Ishikawa (cell line): ENCODE measurements at regions not wholly inside any gene's neighbourhood (a gene's known extent, or its start where the extent isn't known, plus 50 kb on each side); places are given as distances from the start of the nearest gene placed in this dataset.

Experiments used
- CEBPB ChIP-seq: IDR thresholded peaks from 2 replicates; pipeline ENCODE4 v1.6.1; 2012
- CREB1 ChIP-seq: IDR thresholded peaks from 2 replicates; pipeline ENCODE4 v1.6.1; 2012; ENCODE audit warnings: low read depth
- EGR1 ChIP-seq: IDR thresholded peaks from 2 replicates; pipeline ENCODE4 v1.6.1; 2012
- EP300 ChIP-seq: IDR thresholded peaks from 2 replicates; pipeline ENCODE4 v1.6.1; 2012; ENCODE audit warnings: borderline replicate concordance
- FOXM1 ChIP-seq: IDR thresholded peaks from 2 replicates; pipeline ENCODE4 v1.6.1; 2012; ENCODE audit warnings: low read depth, borderline replicate concordance
- NFIC ChIP-seq: IDR thresholded peaks from 2 replicates; pipeline ENCODE4 v1.6.1; 2012
- RAD21 ChIP-seq: IDR thresholded peaks from 2 replicates; pipeline ENCODE4 v1.6.1; 2012; ENCODE audit warnings: low read depth
- TAF1 ChIP-seq: IDR thresholded peaks from 2 replicates; pipeline ENCODE4 v1.6.1; 2012; ENCODE audit warnings: low read depth, mild to moderate bottlenecking
- TCF12 ChIP-seq: IDR thresholded peaks from 2 replicates; pipeline ENCODE4 v1.6.1; 2012; ENCODE audit warnings: low read depth
- TEAD4 ChIP-seq: IDR thresholded peaks from 2 replicates; pipeline ENCODE4 v1.6.1; 2012
- YY1 ChIP-seq: IDR thresholded peaks from 2 replicates; pipeline ENCODE4 v1.6.1; 2012; ENCODE audit warnings: low read depth
- ZBTB7A ChIP-seq: IDR thresholded peaks from 2 replicates; pipeline ENCODE4 v1.6.1; 2012; ENCODE audit warnings: low read depth
- TF ChIP-seq, protein P1 (sequence below): IDR thresholded peaks from 2 replicates; pipeline ENCODE4 v1.6.1; 2012; ENCODE audit warnings: low read depth, mild to moderate bottlenecking
- TF ChIP-seq, protein P2 (sequence below): IDR thresholded peaks from 2 replicates; pipeline ENCODE4 v1.6.1; 2012
- TF ChIP-seq, protein P3 (sequence below): IDR thresholded peaks from 2 replicates; pipeline ENCODE4 v1.6.1; 2012

DNA sequence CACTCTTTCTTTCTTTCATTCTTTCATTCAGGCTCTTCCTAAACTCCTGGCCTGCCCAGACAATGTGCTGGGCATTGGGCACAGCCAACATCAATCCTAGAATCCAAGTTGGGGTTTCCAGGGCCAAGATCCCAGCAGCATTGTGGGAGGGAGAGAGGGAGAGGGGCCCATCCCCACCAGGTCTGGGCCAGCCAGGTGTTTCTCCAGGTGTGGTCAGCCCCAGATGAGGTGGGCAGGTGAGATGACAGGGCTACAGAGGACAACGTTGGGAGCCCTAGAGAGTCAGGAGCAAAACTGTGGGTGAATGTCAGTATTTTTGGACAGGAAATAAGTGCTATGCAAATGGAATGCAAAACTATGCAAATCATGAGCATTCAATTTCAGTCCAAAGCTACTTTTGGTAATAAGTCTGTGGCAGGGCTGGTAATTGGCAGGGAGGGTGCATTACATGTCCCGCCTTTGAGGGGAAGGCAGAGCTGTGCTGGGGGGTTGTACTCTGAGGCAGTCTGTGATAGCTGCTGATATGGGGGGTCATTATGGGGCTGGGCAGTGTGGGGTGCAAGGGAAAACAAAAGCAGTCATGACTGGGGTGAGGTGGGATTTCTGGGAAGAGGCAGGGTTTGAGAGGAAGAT, 139.9 kb upstream of the IGSF21 start:
- TF ChIP-seq CEBPB (no peak), CREB1 (no peak), NFIC (no peak), EP300 (no peak), TEAD4 (no peak), EGR1 (no peak), FOXM1 (no peak), ZBTB7A (no peak)
- TF ChIP-seq, protein P1, sequence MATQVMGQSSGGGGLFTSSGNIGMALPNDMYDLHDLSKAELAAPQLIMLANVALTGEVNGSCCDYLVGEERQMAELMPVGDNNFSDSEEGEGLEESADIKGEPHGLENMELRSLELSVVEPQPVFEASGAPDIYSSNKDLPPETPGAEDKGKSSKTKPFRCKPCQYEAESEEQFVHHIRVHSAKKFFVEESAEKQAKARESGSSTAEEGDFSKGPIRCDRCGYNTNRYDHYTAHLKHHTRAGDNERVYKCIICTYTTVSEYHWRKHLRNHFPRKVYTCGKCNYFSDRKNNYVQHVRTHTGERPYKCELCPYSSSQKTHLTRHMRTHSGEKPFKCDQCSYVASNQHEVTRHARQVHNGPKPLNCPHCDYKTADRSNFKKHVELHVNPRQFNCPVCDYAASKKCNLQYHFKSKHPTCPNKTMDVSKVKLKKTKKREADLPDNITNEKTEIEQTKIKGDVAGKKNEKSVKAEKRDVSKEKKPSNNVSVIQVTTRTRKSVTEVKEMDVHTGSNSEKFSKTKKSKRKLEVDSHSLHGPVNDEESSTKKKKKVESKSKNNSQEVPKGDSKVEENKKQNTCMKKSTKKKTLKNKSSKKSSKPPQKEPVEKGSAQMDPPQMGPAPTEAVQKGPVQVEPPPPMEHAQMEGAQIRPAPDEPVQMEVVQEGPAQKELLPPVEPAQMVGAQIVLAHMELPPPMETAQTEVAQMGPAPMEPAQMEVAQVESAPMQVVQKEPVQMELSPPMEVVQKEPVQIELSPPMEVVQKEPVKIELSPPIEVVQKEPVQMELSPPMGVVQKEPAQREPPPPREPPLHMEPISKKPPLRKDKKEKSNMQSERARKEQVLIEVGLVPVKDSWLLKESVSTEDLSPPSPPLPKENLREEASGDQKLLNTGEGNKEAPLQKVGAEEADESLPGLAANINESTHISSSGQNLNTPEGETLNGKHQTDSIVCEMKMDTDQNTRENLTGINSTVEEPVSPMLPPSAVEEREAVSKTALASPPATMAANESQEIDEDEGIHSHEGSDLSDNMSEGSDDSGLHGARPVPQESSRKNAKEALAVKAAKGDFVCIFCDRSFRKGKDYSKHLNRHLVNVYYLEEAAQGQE = no peak
- TF ChIP-seq, protein P2, sequence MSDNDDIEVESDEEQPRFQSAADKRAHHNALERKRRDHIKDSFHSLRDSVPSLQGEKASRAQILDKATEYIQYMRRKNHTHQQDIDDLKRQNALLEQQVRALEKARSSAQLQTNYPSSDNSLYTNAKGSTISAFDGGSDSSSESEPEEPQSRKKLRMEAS = no peak

DNA sequence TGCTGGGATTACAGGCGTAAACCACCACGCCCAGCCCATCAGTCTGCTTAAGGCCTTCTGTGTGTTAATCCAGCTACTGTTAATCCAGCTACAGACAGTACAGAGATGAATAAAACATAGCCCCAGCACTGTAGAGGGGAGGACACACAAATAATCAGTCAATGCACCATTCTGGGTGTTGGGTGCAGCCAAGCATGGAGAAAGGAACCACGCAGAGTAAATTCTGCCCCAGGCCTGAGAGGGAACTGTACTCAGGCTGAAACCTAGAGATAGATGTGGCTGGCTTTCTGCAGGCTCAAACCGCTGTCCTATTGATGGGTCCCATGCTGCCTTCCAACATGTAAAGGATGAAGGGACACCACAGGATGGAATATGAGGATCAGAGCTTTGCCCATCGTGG, 136.8 kb upstream of the IGSF21 start:
- TF ChIP-seq EGR1 (no peak), ZBTB7A (no peak), TEAD4 (no peak), RAD21 (no peak), CEBPB (no peak), CREB1 (no peak)
- TF ChIP-seq, protein P2 = no peak
- TF ChIP-seq, protein P1 = no peak

DNA sequence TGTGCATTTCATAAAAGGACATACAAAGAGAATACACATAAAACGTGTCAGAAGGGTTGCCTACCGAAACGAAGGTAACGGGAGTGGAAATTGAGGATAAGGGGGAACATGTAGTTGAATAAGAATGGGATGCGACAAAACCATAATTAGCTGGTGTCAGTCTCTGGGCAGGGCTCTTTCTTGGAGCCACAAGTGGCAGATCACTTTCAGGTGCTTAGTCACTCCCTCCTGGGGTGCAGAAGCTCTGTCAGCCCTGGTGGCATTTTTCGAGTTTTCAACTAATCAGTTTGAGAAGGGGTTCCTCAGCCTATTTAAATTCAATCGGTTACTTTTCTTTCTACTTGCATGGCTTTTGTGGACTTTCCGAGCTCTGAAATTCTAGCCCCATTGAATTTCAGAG, 133.9 kb upstream of the IGSF21 start:
- TF ChIP-seq, protein P3, sequence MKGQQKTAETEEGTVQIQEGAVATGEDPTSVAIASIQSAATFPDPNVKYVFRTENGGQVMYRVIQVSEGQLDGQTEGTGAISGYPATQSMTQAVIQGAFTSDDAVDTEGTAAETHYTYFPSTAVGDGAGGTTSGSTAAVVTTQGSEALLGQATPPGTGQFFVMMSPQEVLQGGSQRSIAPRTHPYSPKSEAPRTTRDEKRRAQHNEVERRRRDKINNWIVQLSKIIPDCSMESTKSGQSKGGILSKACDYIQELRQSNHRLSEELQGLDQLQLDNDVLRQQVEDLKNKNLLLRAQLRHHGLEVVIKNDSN = no peak
- TF ChIP-seq ZBTB7A (no peak), FOXM1 (no peak), TCF12 (no peak), EP300 (no peak), EGR1 (no peak), CEBPB (no peak), TAF1 (no peak), TEAD4 (no peak), YY1 (no peak), RAD21 (no peak), NFIC (no peak), CREB1 (no peak)
- TF ChIP-seq, protein P1 = no peak
- TF ChIP-seq, protein P2 = no peak

DNA sequence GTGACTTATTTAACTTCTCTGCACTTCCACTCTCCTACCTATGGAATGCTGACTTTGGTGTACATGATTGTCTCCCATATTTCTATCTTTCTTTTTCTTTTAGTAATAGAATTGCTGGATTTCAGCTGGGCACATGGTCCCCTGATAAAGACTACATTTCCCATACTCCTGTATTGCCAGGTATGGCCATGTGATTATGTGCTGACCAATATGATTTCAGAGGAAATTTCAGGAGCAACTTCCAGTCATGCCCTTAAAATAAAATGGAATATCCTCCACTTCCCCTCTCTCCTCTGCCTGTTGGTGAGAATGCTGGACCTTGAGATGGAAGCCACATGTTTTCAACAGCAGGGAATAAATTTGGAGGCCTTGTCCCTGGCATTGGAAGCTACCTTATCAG, 130.7 kb upstream of the IGSF21 start:
- TF ChIP-seq, protein P3 = peak; percentile 76
- TF ChIP-seq FOXM1 = no peak

DNA sequence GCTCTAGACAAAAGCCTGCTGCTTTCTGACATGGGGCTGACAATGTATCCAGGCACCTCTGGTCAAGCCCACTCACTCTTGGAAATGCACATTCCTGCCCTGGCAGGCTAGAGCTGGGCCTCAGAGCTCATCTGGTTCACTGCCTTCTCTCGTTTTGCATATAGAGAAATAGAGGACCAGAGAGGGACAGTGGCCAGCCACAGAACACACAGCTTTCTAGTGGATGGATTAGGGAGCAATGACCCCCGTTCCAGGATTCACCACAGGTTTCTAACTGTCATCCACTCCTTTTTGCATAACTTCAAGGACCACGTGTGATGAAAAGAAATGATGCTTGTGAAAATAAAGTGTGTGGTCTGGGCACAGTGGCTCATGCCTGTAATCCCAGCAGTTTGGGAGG, 129.6 kb upstream of the IGSF21 start:
- TF ChIP-seq EP300 (no peak), RAD21 (no peak), NFIC (no peak), EGR1 (no peak)
- TF ChIP-seq, protein P2 = no peak
